ENCODE measurements at regions not wholly inside any gene's neighbourhood (a gene's known extent, or its start where the extent isn't known, plus 50 kb on each side); places are given as distances from the start of the nearest gene placed in this dataset.

DNA sequence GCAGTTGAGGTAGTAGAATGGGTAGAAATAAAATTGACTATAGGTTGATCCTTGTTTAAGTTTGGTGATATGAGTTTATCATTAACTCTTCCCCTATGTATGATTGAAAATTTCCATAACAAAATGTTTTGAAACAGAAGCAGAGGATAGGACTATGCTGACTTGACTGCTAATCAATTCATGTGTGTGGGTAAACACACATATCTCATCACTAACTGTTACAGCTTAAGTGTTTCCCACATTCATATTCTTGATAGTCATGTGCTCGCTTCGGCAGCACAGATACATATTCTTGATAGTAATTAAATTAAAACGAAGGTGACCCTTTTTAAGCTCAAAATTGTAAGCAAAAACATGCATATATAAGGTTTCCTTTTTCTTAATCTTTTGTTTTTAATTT lies 68.2 kb upstream of the SAMSN1 start:
- intact Hi-C loops (cut with micrococcal nuclease; ENCODE audit: unreplicated experiment) (no loop called here), in situ Hi-C loops (cut with MboI) (no loop called here)
- no peak overlapping the region for H3K4me2 ChIP-seq (ENCODE audit: control insufficient read depth, insufficient read depth)
- H3K36me3 ChIP-seq (ENCODE audit: control insufficient read depth in 2 of 2, insufficient read depth in 2 of 2, low read length in 1 of 2): no peaks in the 10 kb centered on the region
- no peaks in the 10 kb centered on the region for H3K4me1 ChIP-seq (ENCODE audit: control insufficient read depth, insufficient read depth, low read length)
- no peak overlapping the region for H3K4me3 ChIP-seq
- H4K20me1 ChIP-seq (ENCODE audit: control insufficient read depth, insufficient read depth): no peaks in the 10 kb centered on the region
- H3K27me3 ChIP-seq (replicated peaks in 1 of 2; ENCODE audit: control insufficient read depth in 2 of 2, insufficient read depth in 2 of 2, low read length in 1 of 2): no peaks in the 10 kb centered on the region
- no peaks in the 10 kb centered on the region; the same call in 2 of the 3 replicates for H3K9me3 ChIP-seq (replicated peaks; ENCODE audit: control insufficient read depth, insufficient read depth, low read length)
- ATAC-seq: no peak
- H3K79me2 ChIP-seq (ENCODE audit: control insufficient read depth, insufficient read depth, low read length): no peaks in the 10 kb centered on the region
- ChIA-PET POLR2A (no interaction called here), CTCF (interaction anchor here (1.2 to 1.3 kb wide), 2 partner anchors 12 to 124 kb away, joined by 3 read pairs; no protein-coding TSS in a partner anchor), RAD21 (ENCODE audit: unreplicated experiment) (no interaction called here), SMC1A (ENCODE audit: uncharacterized antibody, unreplicated experiment) (interaction anchor here (0.8 to 4.1 kb wide), 9 partner anchors 10 to 153 kb away, joined by 3 to 25 read pairs (median 4); no protein-coding TSS in a partner anchor)
- no peak for TF ChIP-seq GABPA (IDR thresholded peaks at IDR 0.05; ENCODE audit: low read depth)
- no peak for TF ChIP-seq CUX1 (IDR thresholded peaks at IDR 0.05; ENCODE audit: insufficient replicate concordance, low read depth, low read length)
- TF ChIP-seq HDGF (IDR thresholded peaks at IDR 0.05): no peak
- TF ChIP-seq NR2C1 (IDR thresholded peaks at IDR 0.05): no peak
- TF ChIP-seq, protein P1, sequence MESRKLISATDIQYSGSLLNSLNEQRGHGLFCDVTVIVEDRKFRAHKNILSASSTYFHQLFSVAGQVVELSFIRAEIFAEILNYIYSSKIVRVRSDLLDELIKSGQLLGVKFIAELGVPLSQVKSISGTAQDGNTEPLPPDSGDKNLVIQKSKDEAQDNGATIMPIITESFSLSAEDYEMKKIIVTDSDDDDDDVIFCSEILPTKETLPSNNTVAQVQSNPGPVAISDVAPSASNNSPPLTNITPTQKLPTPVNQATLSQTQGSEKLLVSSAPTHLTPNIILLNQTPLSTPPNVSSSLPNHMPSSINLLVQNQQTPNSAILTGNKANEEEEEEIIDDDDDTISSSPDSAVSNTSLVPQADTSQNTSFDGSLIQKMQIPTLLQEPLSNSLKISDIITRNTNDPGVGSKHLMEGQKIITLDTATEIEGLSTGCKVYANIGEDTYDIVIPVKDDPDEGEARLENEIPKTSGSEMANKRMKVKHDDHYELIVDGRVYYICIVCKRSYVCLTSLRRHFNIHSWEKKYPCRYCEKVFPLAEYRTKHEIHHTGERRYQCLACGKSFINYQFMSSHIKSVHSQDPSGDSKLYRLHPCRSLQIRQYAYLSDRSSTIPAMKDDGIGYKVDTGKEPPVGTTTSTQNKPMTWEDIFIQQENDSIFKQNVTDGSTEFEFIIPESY (IDR thresholded peaks at IDR 0.05): no peak
- TF ChIP-seq SUZ12 (IDR thresholded peaks at IDR 0.05; ENCODE audit: unreplicated experiment): no peak
- no peak for TF ChIP-seq TCF7 (IDR thresholded peaks at IDR 0.05; ENCODE audit: borderline replicate concordance)
- TF ChIP-seq MEF2B (IDR thresholded peaks at IDR 0.05; ENCODE audit: partially characterized antibody, poor library complexity, severe bottlenecking): no peak
- TF ChIP-seq POU2F2 (IDR thresholded peaks at IDR 0.05; ENCODE audit: borderline replicate concordance, low read depth, low read length): no peak
- no peak overlapping the region for H3K9ac ChIP-seq (ENCODE audit: control insufficient read depth, insufficient read depth, low read length)
- DNase-seq (ENCODE audit: low read depth, low spot score): no peak
- no peak overlapping the region for H3K27ac ChIP-seq (ENCODE audit: control insufficient read depth, insufficient read depth)
- no TSS peak for BruUV-seq (replicated peaks)
- H2AFZ ChIP-seq (ENCODE audit: control insufficient read depth, low read depth, low read length): no peak overlapping the region
- no peak for FAIRE-seq
- 76% methylated on average over 3 of the region's 3 CpGs for WGBS (ENCODE audit: insufficient coverage, insufficient replicate concordance, low lambda C conversion rate, missing lambda C conversion rate)
